ENCODE measurements at regions not wholly inside any gene's neighbourhood (a gene's known extent, or its start where the extent isn't known, plus 50 kb on each side); places are given as distances from the start of the nearest gene placed in this dataset.

- DNase-seq = no peak
Measured at GRCh38 chr9:4921449-4921848, 63.6 kb upstream of the JAK2 start.

- DNase-seq = no peak
Measured at GRCh38 chr9:4922101-4922500, 63.0 kb upstream of the JAK2 start.

GRCh38 chr9:4922730-4923129 lies 62.3 kb upstream of the JAK2 start:
- DNase-seq = no peak

DNA sequence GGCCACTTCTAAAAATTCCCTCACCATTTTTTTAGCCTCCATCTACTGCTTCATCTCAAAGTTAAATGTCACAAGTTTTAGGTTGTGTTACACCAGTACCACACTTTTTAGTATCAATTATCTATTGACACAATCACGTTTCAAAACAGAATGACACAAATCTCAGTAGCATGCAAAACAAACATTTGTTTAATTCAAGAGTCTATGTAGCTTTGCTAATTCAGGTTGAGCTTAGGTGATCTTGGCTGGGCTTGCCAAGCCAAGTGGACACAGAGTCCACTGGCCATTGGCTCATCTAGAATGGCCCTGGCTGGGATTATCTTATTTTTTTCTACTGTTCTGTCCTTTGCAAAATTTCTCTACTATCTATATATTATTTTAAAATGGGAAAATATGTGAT lies 61.9 kb upstream of the JAK2 start:
- no peak for DNase-seq

GRCh38 chr9:4923580-4924544 lies 61.2 kb upstream of the JAK2 start:
- DNase-seq = peak; percentile 42

GRCh38 chr9:4926239-4926638 lies 58.8 kb upstream of the JAK2 start:
- DNase-seq = no peak

DNA sequence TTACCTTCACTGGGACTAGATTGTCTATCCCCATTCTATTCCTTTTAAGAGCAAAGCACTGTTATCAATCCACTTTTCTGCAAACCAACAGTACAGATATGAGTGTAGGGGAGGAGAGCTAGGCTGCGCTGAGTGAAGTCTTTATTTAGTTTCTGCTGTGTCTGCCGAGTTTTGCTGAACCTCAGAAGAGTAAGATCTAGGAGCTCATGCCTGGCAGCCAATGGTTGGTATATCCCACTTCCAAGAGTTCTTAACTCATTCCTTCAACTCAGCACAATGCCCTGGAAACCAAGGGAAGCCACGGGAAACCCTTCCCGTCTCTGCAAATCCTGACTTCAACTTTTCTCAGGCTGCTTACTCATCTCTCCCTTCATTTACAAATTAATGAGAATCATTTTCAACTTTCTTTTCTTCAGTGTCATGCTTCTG lies 58.0 kb upstream of the JAK2 start:
- DNase-seq = peak; percentile 24

DNA sequence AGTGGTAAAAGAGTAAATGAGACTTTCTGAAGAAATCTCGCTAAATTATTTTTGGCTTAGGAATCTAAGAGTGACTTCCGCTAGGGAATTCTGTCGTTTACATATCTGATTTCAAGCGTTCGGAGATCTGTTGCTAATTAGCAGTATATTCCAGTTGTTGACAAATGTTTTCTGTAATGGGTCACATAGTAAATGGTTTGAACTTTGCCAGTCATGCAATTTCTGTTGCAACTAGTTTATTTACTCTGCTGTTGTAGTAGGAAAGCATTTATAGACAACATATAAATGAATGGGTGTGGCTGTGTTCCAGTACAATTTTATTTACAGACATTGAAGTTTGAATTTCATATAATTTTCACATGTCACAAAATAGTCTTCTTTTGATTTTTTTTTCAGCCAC lies 57.4 kb upstream of the JAK2 start:
- peak; percentile 13 for DNase-seq

GRCh38 chr9:4929917-4930316 lies 55.2 kb upstream of the JAK2 start:
- DNase-seq = peak; percentile 9

- DNase-seq = no peak
Measured at GRCh38 chr9:4932681-4933080, 52.4 kb upstream of the JAK2 start.

DNA sequence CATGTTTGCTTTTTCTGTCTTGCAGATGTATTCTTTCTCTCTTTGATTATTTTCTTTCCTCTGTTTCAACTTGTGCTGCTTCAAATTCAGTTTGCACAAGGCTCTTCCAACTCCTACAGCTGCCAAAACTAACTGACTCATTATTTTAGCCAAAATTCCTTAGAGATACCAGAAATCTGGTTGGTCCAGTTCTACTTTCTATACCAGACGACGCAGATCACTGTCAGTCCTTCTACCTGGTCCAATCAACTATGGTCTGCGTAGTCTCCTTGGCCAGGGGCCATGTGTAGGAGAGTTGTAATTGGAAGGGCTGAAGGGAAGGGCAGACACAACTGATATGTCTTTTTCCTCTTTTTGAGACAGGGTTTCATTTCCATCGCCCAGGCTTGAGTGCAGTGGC lies 51.9 kb upstream of the JAK2 start:
- DNase-seq = no peak

DNA sequence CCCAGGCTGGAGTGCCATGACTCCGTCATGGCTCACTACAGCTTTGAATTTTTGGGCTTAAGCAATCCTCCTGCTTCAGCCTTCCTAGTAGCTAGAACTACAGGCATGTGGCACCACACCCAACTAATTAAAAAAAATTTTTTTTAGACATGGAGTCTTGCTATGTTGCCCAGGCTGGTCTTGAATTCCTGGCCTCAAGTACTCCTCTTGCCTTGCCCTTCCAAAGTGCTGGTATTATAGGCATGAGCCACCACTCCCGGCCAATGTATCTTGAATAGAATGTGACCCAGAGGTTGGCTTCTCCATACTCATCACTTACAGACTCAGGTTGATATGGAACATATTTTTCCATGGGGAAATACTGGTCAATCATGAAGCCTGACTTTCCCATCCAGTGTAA lies 51.2 kb upstream of the JAK2 start:
- DNase-seq = no peak

DNA sequence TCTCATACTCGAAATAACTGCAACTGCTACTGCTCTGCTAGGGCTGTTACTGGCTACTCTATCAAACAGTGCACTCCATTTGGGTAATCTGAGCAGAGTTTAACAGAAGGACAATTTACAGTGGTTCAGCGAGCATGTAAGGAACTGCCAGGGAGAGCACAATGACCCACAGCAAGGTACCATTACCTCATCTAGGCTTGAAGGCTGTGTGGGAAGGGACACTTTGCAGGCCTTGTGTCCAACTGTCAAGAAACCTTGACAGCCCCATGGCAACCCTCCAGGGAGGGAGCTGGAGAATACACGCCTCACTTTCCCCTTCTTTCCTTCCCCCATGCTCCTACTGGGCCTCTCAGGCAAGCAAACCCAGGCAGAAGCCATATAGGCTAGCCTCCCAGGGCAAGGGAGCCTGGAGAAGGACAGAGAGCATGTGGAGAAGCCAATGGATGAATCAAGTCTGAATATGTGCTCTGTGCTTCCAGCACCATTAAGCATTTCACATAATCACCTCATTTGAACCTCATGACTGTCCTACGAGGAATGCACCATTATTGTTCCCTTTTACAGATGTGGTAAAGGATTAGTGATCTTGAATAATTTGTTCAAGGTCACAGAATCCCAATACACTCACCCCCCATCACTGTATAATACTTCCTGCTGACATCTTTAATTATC lies 49.9 kb upstream of the JAK2 start:
- DNase-seq = no peak

Measured in fibroblast of skin of scalp (primary cell).